Muscle of back (tissue), 3 donors: ENCODE measurements at regions not wholly inside any gene's neighbourhood (a gene's known extent, or its start where the extent isn't known, plus 50 kb on each side); places are given as distances from the start of the nearest gene placed in this dataset.
A peak's percentile ranks its signal among the peaks of the same experiment; 100 is the strongest.
"Not testable (repeated sequence)": the region's sequence is repeated elsewhere in the genome, so short reads cannot be mapped to it uniquely, and the experiment has no call there.

ENCODE experiments used
- DNase-seq, 3 donors: peaks; one replicate each; pipeline versions ENCODE4 v3.0.0 to v3.0.0-alpha.2; 2013

DNA sequence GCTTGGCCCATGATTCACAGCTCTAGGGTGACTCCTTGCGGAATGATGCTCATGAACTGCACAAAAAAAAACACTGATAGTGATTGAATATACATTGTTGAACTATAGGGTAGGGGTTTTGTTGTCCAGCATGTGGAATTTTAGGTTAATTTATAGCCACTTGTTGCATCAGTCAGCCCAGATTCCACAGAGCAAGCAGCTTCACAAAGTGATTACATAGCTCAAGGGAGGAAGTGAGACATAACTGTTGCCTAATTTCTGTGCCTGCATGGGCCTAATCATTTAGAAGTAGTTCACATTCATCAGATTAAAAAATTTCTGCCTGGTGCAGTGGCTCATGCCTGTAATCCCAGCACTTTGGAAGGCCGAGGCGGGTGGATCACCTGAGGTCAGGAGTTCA, 142.2 kb upstream of the ZNF722 start:
- not testable (repeated sequence) for DNase-seq

DNA sequence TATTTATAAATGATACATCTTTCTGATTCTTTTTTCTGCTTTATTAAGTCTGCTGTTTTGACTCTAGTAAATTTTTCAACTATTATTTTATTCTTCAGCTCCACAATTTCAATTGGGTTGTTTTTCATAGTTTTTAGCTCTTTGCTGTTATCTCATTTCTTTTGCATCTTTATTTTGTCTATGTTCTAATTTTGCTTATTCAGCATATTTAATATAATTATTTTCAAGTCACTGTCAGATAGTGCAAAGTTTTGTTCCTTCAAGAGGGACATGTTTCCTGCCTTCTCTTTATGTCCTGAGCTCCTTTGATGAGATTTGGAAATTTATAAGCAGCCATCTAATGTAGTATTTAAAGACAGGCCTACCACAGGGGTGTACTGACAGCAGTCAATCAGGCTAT, 131.5 kb upstream of the ZNF722 start:
- no peak for DNase-seq

DNA sequence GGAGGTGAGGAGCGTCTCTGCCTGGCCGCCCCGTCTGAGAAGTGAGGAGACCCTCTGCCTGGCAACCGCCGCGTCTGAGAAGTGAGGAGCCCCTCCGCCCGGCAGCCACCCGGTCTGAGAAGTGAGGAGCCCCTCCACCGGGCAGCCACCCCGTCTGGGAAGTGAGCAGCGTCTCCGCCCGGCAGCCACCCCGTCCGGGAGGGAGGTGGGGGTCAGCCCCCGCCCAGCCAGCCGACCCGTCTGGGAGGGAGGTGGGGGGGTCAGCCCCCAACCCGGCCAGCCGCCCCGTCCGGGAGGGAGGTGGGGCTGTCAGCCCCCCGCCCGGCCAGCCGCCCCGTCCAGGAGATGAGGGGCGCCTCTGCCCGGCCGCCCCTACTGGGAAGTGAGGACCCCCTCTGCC, 124.4 kb upstream of the ZNF722 start:
- not testable (repeated sequence) for DNase-seq

DNA sequence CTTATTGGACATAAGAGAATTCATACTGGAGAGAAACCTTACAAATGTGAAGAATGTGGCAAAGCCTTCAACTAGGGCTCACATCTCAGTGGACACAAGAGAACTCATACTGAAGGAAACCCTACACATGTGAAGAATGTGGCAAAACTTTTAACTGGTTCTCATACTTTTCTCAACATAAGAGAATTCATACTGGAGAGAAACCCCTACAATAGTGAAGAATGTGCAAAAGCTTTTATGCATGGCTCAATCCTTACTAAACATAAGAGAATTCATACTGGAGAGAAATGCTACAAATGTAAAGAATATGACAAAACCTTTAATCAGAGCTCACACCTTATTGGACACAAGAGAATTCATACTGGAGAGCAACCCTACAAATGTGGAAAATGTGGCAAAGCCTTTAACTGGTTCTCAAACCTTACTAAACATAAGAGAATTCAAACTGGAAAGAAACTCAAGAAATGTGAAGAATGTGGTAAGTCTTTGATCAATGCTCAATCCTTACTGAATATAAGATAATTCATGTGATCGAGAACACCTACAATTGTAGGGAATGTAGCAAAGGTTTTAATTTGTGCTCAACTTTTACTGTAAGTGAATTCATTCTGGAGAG, 121.8 kb upstream of the ZNF722 start:
- no peak for DNase-seq

DNA sequence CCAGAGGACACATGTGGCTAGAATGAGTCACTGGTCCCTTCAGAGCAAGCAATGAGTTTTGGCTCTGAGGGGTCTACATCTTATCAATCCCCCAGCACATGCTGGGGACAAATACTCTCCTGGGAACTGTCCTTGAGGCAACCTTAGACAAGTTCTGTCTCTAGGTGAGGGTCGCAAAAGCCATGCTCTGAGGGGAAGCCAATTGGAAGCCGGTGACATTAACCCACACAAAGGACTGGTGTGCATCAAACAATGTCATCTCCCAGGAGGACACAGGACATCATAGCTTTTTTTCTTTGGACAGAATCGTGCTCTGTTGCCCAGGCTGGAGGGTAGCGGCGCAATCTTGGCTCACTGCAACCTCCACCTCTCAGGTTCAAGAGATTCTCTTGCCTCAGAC, 111.6 kb upstream of the ZNF722 start:
- DNase-seq: no peak

DNA sequence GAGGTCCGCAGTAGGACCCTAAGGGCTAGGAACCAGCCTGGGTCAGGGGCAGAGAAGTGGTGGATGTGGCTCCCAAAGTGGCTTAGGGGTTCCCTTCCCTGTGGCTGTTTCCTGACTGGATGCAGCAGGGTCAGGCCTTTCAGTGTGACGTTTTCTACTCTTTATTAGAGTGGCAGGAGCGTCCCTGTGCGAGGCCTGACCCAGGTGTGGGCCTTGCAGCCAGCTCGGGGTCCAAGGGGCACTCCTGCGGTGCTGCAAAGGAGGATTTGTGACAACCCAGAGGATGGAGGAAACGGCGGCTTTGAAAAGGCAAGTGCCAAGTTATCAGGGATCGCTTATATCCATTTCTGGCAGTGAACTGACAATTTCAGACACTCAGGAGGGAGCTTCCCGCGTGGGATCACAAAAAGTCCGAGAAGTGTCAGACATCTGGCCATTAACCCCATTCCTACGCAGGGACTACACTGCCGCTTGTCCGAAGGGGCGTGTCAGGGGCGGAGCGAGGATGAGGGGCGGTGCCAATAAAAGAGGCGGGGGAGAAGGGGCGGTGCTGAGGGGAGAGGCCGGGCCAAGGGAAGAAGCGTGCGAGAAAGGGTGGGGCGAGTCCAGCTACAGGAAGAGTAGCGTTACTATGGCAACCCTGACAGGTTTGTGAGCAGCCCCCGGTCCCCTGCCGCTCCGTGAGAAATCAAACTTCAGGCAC, 98.8 kb upstream of the ZNF722 start:
- no peak for DNase-seq

DNA sequence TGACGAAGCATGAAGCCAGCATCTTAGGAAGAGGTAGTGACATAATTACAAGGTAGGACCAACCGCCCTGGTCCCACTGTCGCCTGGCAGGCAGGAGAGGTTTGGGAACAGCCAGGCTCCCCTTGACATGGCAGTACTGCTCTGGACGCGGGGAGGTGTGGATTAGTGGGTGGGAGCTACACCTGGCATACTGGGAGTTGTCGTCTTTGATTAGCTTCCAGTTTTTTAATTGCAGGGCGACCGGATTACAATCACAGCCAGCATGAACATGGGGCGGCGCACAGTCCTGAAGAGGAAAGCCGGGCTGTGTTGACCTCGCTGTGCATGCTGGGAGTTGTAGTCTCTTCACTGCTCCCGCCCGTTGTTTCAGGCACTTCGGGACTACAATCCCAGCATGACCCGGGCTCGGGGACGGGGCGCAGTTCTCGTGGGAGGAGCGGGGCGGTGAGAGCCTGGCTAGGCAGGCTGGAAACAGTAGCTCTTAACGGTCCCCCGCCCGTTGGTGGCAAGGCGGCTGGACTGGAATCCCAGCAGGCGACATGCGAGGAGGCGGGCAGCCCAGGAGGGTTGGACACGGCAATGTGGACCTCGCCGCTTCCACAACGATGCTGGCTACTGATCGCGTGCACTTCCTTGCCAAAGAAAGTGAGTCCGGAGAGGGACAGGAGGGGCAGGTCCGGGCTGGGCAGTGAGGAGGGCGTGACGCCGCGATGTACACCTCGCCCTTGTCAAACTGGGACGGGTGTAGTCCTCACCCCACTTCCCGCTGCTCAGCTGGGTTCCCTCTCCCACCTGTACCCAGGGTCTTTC, 98.0 kb upstream of the ZNF722 start:
- DNase-seq: no peak

DNA sequence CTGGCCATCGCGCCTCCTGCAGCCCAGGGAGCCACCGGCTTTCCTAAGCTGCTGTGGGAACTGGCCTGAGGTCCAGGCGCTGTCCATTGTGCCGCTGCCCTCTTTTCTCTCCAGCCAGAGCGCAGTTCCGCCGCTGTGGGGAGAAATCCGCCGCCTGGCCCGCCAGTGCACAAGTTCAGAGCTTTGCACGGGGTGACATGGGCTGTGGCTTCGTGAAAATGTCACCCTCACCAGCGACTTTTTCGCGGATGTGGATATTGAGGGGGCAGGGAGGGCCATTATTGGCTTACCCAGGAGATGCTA, 97.5 kb upstream of the ZNF722 start:
- DNase-seq: not testable (repeated sequence)

DNA sequence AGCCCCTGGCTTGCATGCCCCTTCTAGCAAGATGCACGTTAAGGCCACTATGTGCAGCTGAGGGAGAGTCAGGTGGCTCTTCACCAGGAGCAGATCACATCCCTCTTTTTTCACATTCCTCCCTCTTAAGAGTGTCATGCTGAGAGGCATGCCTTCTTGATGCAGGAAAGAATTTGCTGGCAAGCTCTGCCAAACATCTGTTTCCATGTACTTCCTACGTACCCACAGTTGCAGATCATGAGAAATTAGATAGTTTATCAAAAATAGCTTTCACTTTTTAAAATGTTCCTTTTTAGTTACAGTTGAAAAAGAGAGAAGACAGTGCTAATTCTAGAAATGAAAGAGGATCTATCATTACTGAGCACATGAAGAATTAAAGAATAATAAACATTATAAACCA, 79.7 kb upstream of the ZNF722 start:
- DNase-seq: no peak

DNA sequence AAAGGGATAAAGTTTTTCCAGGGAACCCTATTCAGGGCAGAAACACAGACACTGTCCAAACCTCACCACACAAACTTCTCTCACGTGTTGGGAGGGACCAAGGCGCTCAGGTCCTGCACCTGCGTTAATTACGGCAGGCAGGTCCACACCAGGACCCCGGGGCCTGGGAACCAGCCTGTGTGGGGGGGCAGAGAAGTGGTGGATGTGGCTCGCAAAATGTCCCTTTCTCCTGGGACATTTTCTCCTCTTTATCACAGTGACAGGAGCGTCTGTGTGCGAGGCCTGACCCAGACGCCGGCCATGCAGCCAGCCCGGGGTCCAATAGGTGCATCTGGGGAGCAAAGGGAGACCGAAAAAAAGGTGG, 73.4 kb upstream of the ZNF722 start:
- DNase-seq: no peak

DNA sequence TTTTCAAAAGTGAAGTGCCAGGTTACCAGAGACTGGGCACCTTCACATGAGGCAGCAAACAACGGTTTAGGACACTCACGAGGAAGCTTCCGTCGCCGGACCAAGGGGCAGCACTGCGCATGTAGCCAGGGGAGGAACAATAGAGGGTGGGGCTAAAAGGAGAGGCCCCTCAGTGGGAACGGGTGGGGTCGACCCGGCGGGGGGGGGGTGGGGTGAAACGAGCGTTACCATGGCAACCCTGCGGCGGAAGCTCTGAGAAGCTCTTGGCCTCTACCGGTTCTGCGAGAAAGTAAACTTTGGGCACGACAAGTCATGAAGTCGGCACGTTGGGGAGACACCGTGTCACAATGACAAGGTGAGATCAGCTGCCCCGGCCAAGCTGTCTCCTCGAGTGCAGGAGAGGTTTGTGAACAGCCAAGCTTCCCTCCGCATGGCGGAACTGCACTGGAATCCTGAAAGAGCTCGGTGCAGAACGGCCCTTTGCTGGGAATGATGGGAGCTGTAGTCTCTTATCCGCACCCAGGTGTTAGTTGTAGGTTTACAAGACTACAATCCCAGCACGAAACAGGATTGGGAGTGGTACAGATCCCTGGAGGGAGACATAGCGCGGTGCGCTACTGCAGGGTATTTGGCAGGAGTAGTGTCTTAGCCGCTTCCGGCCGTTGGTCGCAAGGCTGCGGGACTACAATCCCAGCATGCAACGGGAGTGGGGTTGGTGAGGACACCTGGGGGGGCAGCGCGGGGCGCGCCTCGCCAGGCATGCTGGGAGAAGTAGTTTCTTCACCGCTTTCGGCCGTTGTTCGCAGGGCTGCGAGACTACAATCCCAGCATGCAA, 72.8 kb upstream of the ZNF722 start:
- DNase-seq: peak in 2 of 3 donors; percentile 2 to 10

DNA sequence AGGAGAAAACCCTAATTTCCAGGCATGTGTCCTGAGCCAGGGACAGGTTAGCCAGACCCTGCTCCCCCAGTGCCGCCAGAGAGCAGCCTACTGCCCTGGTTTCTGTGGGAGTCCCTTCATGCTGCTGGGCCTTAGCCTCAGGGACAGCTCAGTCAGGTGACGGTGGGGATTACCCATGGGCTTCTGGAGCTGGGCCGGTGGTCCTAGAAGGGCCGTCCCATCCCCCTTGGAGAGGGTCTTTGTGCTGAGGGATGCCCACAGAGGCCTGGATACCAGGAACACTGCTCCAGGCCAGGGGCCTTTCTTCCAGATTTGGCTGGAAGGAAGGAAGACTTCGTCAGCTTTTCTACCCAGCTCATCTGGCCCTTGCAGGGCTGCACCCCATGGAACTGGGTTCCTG, 71.4 kb upstream of the ZNF722 start:
- DNase-seq: no peak

DNA sequence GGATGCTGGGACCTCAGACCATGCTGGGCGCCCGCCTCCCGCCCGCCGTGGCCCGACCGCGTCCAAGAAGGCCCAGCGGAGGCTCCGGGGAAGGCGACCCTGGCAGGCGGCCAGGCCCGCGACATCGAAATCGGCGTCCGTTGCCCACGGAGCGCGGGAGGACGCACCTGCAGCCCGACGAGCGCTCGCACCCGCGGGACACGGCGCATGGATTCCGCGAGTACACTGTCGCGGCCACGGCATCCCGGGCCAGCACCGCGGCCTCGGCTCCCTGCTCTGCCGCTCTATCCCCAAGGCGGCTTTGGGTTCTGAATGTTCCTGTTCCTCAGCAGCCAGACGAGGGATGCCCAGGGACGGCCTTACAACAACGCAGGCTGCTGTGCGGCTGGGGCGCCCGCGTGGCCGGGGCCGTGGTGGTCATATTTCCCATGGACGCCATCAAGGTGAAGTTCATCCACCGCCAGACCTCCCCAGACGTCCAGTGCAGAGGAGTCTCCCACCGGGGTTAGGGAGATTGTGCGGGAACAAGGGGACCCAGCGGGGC, 67.5 kb upstream of the ZNF722 start:
- DNase-seq: no peak

DNA sequence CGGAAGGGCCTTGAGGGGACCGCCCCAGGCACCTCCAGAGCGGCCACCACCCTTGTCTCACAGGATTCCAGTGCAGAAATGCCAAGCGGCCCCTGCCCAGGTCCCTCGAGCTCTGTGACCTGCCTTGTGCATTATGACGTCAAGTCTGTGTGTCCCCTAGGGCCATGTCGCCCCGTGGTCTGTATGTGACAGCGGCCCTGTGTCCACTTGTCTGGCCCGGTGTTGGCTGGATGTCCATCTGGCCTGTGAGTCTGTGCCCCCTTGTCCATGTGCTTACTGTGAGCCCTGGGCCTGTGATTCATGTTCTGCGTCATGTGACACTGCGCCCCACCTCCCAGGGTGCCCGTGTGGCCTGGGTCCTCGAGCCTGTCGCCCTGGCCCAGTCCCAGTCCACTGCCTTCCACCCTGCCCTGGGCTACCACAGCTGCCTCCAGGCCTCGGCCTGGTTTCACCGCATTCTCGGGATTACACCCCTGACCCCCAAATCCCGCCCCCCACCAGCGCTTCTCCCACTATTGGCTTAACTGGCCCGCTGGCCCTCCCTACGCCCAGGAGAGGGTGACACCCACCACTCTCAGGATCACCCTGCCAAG, 66.6 kb upstream of the ZNF722 start:
- no peak for DNase-seq
